A673 (cell line): ENCODE measurements at regions not wholly inside any gene's neighbourhood (a gene's known extent, or its start where the extent isn't known, plus 50 kb on each side); places are given as distances from the start of the nearest gene placed in this dataset.

ENCODE experiments used
- EZH2 ChIP-seq: fragments of 200-600 bp; sonication (generic); IDR thresholded peaks from 2 replicates; pipeline ENCODE4 v1.6.1; 2017; ENCODE audit warnings: borderline replicate concordance, low read depth, mild to moderate bottlenecking, mixed read lengths, antibody characterized with exemption, low read length; ENCODE audit not compliant: poor library complexity, severe bottlenecking
- TF ChIP-seq, protein P1 (sequence below): fragments of 300-800, 200-600 bp; sonication (generic); conservative IDR thresholded peaks from 2 replicates; pipeline ENCODE4 v1.5.1; 2017; ENCODE audit warnings: low read depth, mild to moderate bottlenecking, antibody characterized with exemption, low read length, moderate library complexity, mixed read lengths

DNA sequence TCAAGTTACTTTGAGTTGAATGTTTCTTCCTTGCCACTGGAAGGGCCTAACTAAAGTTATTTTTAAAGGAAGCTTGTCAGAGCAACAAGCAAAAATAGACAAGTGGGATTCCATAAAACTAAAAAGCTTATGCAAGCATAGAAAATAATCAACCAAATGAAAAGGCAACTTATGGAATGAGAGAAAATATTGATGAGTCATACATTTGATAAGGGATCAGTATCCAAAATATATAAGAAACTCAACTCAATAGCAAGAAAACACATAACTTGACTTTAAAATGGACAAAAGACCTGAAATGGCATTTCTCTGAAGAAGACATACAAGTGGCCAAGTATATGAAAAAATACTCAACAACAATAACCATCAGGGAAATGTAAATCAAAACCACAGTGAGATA is 264.5 kb upstream of the UBASH3B start:
- TF ChIP-seq, protein P1, sequence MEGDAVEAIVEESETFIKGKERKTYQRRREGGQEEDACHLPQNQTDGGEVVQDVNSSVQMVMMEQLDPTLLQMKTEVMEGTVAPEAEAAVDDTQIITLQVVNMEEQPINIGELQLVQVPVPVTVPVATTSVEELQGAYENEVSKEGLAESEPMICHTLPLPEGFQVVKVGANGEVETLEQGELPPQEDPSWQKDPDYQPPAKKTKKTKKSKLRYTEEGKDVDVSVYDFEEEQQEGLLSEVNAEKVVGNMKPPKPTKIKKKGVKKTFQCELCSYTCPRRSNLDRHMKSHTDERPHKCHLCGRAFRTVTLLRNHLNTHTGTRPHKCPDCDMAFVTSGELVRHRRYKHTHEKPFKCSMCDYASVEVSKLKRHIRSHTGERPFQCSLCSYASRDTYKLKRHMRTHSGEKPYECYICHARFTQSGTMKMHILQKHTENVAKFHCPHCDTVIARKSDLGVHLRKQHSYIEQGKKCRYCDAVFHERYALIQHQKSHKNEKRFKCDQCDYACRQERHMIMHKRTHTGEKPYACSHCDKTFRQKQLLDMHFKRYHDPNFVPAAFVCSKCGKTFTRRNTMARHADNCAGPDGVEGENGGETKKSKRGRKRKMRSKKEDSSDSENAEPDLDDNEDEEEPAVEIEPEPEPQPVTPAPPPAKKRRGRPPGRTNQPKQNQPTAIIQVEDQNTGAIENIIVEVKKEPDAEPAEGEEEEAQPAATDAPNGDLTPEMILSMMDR, result no peak
- TF ChIP-seq EZH2, result no peak
